DOHH2 (cell line): ENCODE measurements at regions not wholly inside any gene's neighbourhood (a gene's known extent, or its start where the extent isn't known, plus 50 kb on each side); places are given as distances from the start of the nearest gene placed in this dataset.

Experiments used
- H3F3A ChIP-seq: fragments of 200-600 bp; sonication (generic), shearing (Covaris generic); 2 replicates; pipeline ENCODE4 v1.6.0; 2016; ENCODE audit warnings: antibody characterized with exemption, mild to moderate bottlenecking; ENCODE audit not compliant: control insufficient read depth, insufficient read depth
- H3K27ac ChIP-seq: fragments of 200-600 bp; sonication (generic); 2 replicates; pipeline ENCODE4 v1.5.1; 2014; ENCODE audit warnings: low read depth, mild to moderate bottlenecking, low read length, moderate library complexity
- H3K27me3 ChIP-seq: fragments of 200-600 bp; sonication (generic); 2 replicates; pipeline ENCODE4 v1.6.1; 2014; ENCODE audit warnings: mild to moderate bottlenecking, low read length, mixed read lengths; ENCODE audit not compliant: control insufficient read depth
- H3K36me3 ChIP-seq: fragments of 200-600 bp; sonication (generic); 2 replicates; pipeline ENCODE4 v1.6.1; 2014; ENCODE audit warnings: mild to moderate bottlenecking, low read length, moderate library complexity, mixed read lengths; ENCODE audit not compliant: control insufficient read depth
- H3K4me1 ChIP-seq: fragments of 200-600 bp; sonication (generic); 2 replicates; pipeline ENCODE4 v1.6.1; 2014; ENCODE audit warnings: mild to moderate bottlenecking, low read length, mixed read lengths; ENCODE audit not compliant: control insufficient read depth
- H3K4me2 ChIP-seq: fragments of 200-600 bp; sonication (generic); 2 replicates; pipeline ENCODE4 v1.6.0; 2014; ENCODE audit warnings: mild to moderate bottlenecking, low read length, moderate library complexity
- H3K4me3 ChIP-seq: fragments of 200-600 bp; sonication (generic); 2 replicates; pipeline ENCODE4 v1.5.1; 2014; ENCODE audit warnings: mild to moderate bottlenecking, low read length, mixed read lengths
- H3K79me2 ChIP-seq: fragments of 200-600 bp; sonication (generic); 2 replicates; pipeline ENCODE4 v1.6.1; 2014; ENCODE audit warnings: mild to moderate bottlenecking, low read length, mixed read lengths; ENCODE audit not compliant: control insufficient read depth
- H3K9me2 ChIP-seq: fragments of 200-600 bp; sonication (generic); replicated peaks from 2 replicates; pipeline ENCODE4 v1.6.1; 2014; ENCODE audit warnings: mild to moderate bottlenecking, low read length, mixed read lengths; ENCODE audit not compliant: control insufficient read depth
- H3K9me3 ChIP-seq: fragments of 200-600 bp; sonication (generic); 2 replicates; pipeline ENCODE4 v1.6.1; 2014; ENCODE audit warnings: antibody characterized with exemption, low read length, mixed read lengths; ENCODE audit not compliant: control insufficient read depth, insufficient read depth
- H4K20me1 ChIP-seq: fragments of 200-600 bp; sonication (generic); 2 replicates; pipeline ENCODE4 v1.6.0; 2014; ENCODE audit warnings: low read depth, mild to moderate bottlenecking, antibody characterized with exemption, low read length, moderate library complexity; ENCODE audit not compliant: control insufficient read depth, insufficient read depth
- CTCF ChIP-seq: fragments of 200-600 bp; sonication (generic); IDR thresholded peaks from one replicate; pipeline ENCODE4 v1.5.1; 2014; ENCODE audit warnings: antibody characterized with exemption, mild to moderate bottlenecking, low read depth, low read length; ENCODE audit not compliant: poor library complexity, severe bottlenecking
- EZH2phosphoT487 ChIP-seq: fragments of 200-600 bp; sonication (generic); IDR thresholded peaks from 2 replicates; pipeline ENCODE4 v1.6.1; 2017; ENCODE audit warnings: borderline replicate concordance, mild to moderate bottlenecking, antibody characterized with exemption, low read length, moderate library complexity, mixed read lengths

GRCh38 chr11:134470238-134470637, 58.2 kb upstream of the B3GAT1 start:
- H3K9me2 ChIP-seq = no peaks in the 10 kb centered on the region
- no peaks in the 10 kb centered on the region for H3K79me2 ChIP-seq
- no peak overlapping the region for H3K4me3 ChIP-seq
- no peaks in the 10 kb centered on the region for H3K36me3 ChIP-seq
- TF ChIP-seq CTCF = no peak
- no peak for TF ChIP-seq EZH2phosphoT487
- H3F3A ChIP-seq = no peaks in the 10 kb centered on the region
- no peaks in the 10 kb centered on the region for H3K4me1 ChIP-seq
- H3K27ac ChIP-seq = no peak overlapping the region
- H3K9me3 ChIP-seq = no peaks in the 10 kb centered on the region
- no peaks in the 10 kb centered on the region for H3K27me3 ChIP-seq
- H3K4me2 ChIP-seq = no peak overlapping the region
- H4K20me1 ChIP-seq = no peaks in the 10 kb centered on the region

- no peaks in the 10 kb centered on the region for H3K36me3 ChIP-seq
- H3K4me2 ChIP-seq = no peak overlapping the region
- no peaks in the 10 kb centered on the region for H3K9me3 ChIP-seq
- no peaks in the 10 kb centered on the region for H3K4me1 ChIP-seq
- H3K79me2 ChIP-seq = no peaks in the 10 kb centered on the region
- no peak for TF ChIP-seq CTCF
- TF ChIP-seq EZH2phosphoT487 = no peak
- no peak overlapping the region for H3K27ac ChIP-seq
- H3K4me3 ChIP-seq = no peak overlapping the region
- H3F3A ChIP-seq = no peaks in the 10 kb centered on the region
- H4K20me1 ChIP-seq = no peaks in the 10 kb centered on the region
- H3K27me3 ChIP-seq = no peaks in the 10 kb centered on the region
- no peaks in the 10 kb centered on the region for H3K9me2 ChIP-seq
These were observed 57.6 kb upstream of the B3GAT1 start for GRCh38 chr11:134469627-134470026.

GRCh38 chr11:134468796-134469195, 56.8 kb upstream of the B3GAT1 start:
- Histone ChIP-seq H4K20me1 (no peaks in the 10 kb centered on the region), H3K9me3 (no peaks in the 10 kb centered on the region), H3K9me2 (no peaks in the 10 kb centered on the region), H3K79me2 (no peaks in the 10 kb centered on the region), H3K4me3 (no peak overlapping the region), H3K27me3 (no peaks in the 10 kb centered on the region), H3K4me1 (no peaks in the 10 kb centered on the region), H3F3A (no peaks in the 10 kb centered on the region), H3K36me3 (no peaks in the 10 kb centered on the region), H3K4me2 (no peak overlapping the region), H3K27ac (no peak overlapping the region)
- TF ChIP-seq EZH2phosphoT487 (no peak), CTCF (no peak)

GRCh38 chr11:134468081-134468668, 56.1 kb upstream of the B3GAT1 start:
- no peaks in the 10 kb centered on the region for H3K27me3 ChIP-seq

More at GRCh38 chr11:134468081-134468668, 56.1 kb upstream of the B3GAT1 start:
- H3K27ac ChIP-seq = no peak overlapping the region
- H3K36me3 ChIP-seq = no peaks in the 10 kb centered on the region
- no peaks in the 10 kb centered on the region for H3K79me2 ChIP-seq
- H3K4me2 ChIP-seq = no peak overlapping the region
- H3F3A ChIP-seq = no peaks in the 10 kb centered on the region
- H4K20me1 ChIP-seq = no peaks in the 10 kb centered on the region
- H3K9me3 ChIP-seq = no peaks in the 10 kb centered on the region
- no peak overlapping the region for H3K4me3 ChIP-seq
- no peaks in the 10 kb centered on the region for H3K9me2 ChIP-seq
- TF ChIP-seq EZH2phosphoT487 (no peak), CTCF (no peak)
- no peaks in the 10 kb centered on the region for H3K4me1 ChIP-seq
